ENCODE measurements at regions not wholly inside any gene's neighbourhood (a gene's known extent, or its start where the extent isn't known, plus 50 kb on each side); places are given as distances from the start of the nearest gene placed in this dataset.

DNA sequence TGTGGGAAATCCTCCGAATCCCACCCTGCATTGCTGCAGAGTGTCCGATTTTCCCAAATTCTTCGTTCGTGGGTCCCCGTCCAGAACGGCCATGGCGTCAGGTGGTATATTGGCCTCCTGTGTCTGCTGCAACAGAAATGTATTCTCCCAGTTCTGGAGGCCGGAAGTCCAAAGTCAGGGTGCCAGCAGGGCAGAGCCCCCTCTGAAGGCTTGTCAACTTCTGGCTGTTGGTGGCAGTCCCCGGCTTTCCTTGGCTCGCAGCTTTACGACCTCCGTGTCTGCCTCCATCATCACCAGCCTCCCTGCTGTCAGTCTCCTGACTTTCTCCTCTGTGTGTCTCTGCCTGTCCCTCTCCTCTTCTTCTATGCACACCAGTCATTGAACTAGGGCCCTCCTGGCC, 142.1 kb upstream of the FOXF1 start:
- Histone ChIP-seq H3K4me3 (replicated peaks in 1 of 3; ENCODE audit: insufficient read depth in 1 of 3, low read depth in 1 of 3, low read length in 3 of 3) (no peak overlapping the region), H3K9me1 (replicated peaks; ENCODE audit: control insufficient read depth, extremely low read depth, insufficient read depth, low read length) (no peaks in the 10 kb centered on the region), H3K4me1 (ENCODE audit: control insufficient read depth, extremely low read depth, insufficient read depth, low read length) (no peaks in the 10 kb centered on the region), H3K4me2 (ENCODE audit: insufficient read depth, low read length) (no peak overlapping the region), H3K27ac (ENCODE audit: insufficient read depth, low read depth, low read length) (no peak overlapping the region), H4K20me1 (replicated peaks; ENCODE audit: control insufficient read depth, extremely low read depth, insufficient read depth, low read length) (no peaks in the 10 kb centered on the region), H2AFZ (ENCODE audit: low read depth, low read length) (no peak overlapping the region), H3K9me3 (replicated peaks; ENCODE audit: control insufficient read depth, insufficient read depth, low read length) (no peaks in the 10 kb centered on the region), H3K9ac (replicated peaks; ENCODE audit: extremely low read depth, insufficient read depth, low read length) (no peak overlapping the region), H3K27me3 (ENCODE audit: control insufficient read depth in 2 of 2, insufficient read depth in 2 of 2, low read length in 2 of 2) (peaks cover 3 to 5% of the 10 kb centered on the region in 2 experiments), H3K36me3 (ENCODE audit: control insufficient read depth in 2 of 2, extremely low read depth in 1 of 2, insufficient read depth in 2 of 2, low read length in 2 of 2) (no peaks in the 10 kb centered on the region), H3K79me2 (ENCODE audit: control insufficient read depth, insufficient read depth, low read length) (no peaks in the 10 kb centered on the region)
- DNase-seq (ENCODE audit: low read depth, low spot score) (no peak), FAIRE-seq (no peak)
- ChIA-PET POLR2A (no interaction called here), CTCF (no interaction called here)
- dilution Hi-C loops (cut with MboI; ENCODE audit: extremely low pct_ligation_motif_present, low sequenced_read_pairs), result no loop called here
- no TSS peak for BruUV-seq (replicated peaks)
- TF ChIP-seq MYC (IDR thresholded peaks at IDR 0.05; ENCODE audit: low read depth, low read length) (no peak), EZH2 (IDR thresholded peaks at IDR 0.05; ENCODE audit: borderline replicate concordance, low read depth, low read length, severe bottlenecking) (no peak), JUN (IDR thresholded peaks at IDR 0.05; ENCODE audit: borderline replicate concordance, insufficient read depth, insufficient read length, low read depth) (no peak), FOS (IDR thresholded peaks at IDR 0.05; ENCODE audit: borderline replicate concordance, insufficient read depth, low read length) (no peak), POLR2A (IDR thresholded peaks at IDR 0.05; ENCODE audit: low read depth, low read length) (no peak), GATA2 (IDR thresholded peaks at IDR 0.05; ENCODE audit: insufficient read depth, insufficient read length, low read depth, low read length) (no peak), POLR2AphosphoS5 (IDR thresholded peaks at IDR 0.05; ENCODE audit: insufficient read depth, low read depth, low read length) (no peak)
- TF ChIP-seq, protein P1, sequence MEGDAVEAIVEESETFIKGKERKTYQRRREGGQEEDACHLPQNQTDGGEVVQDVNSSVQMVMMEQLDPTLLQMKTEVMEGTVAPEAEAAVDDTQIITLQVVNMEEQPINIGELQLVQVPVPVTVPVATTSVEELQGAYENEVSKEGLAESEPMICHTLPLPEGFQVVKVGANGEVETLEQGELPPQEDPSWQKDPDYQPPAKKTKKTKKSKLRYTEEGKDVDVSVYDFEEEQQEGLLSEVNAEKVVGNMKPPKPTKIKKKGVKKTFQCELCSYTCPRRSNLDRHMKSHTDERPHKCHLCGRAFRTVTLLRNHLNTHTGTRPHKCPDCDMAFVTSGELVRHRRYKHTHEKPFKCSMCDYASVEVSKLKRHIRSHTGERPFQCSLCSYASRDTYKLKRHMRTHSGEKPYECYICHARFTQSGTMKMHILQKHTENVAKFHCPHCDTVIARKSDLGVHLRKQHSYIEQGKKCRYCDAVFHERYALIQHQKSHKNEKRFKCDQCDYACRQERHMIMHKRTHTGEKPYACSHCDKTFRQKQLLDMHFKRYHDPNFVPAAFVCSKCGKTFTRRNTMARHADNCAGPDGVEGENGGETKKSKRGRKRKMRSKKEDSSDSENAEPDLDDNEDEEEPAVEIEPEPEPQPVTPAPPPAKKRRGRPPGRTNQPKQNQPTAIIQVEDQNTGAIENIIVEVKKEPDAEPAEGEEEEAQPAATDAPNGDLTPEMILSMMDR (IDR thresholded peaks at IDR 0.05; ENCODE audit: extremely low read depth in 1 of 2, insufficient read depth in 1 of 2, low read depth in 1 of 2, low read length in 2 of 2), result no peak
- TF ChIP-seq, protein P2, sequence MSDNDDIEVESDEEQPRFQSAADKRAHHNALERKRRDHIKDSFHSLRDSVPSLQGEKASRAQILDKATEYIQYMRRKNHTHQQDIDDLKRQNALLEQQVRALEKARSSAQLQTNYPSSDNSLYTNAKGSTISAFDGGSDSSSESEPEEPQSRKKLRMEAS (IDR thresholded peaks at IDR 0.05; ENCODE audit: insufficient read depth, insufficient read length), result no peak
- intact Hi-C loops (cut with micrococcal nuclease), result no loop called here

Data from endothelial cell of umbilical vein (primary cell).